ENCODE measurements at regions not wholly inside any gene's neighbourhood (a gene's known extent, or its start where the extent isn't known, plus 50 kb on each side); places are given as distances from the start of the nearest gene placed in this dataset.
A peak's percentile ranks its signal among the peaks of the same experiment; 100 is the strongest.
"Not testable (repeated sequence)": the region's sequence is repeated elsewhere in the genome, so short reads cannot be mapped to it uniquely, and the experiment has no call there.

GRCh38 chr6:27176096-27176495, 71.4 kb upstream of the PRSS16 start:
- peak in 1 of 2 donors; percentile 22 for DNase-seq (ENCODE audit: low spot score in 2 of 2)
- Mint-ChIP-seq H3K27ac (ENCODE audit: low read depth) (peak overlapping the region; percentile 100), H3K9me3 (no peaks in the 10 kb centered on the region), H3K36me3 (ENCODE audit: insufficient read depth) (peaks cover 35% of the 10 kb centered on the region), H3K4me3 (peak overlapping the region; percentile 90), H3K4me1 (peaks cover 22% of the 10 kb centered on the region), H3K27me3 (peaks cover 22% of the 10 kb centered on the region)
- ATAC-seq (replicated peaks; ENCODE audit: extremely low read depth, poor library complexity, severe bottlenecking): peak; percentile 21

DNA sequence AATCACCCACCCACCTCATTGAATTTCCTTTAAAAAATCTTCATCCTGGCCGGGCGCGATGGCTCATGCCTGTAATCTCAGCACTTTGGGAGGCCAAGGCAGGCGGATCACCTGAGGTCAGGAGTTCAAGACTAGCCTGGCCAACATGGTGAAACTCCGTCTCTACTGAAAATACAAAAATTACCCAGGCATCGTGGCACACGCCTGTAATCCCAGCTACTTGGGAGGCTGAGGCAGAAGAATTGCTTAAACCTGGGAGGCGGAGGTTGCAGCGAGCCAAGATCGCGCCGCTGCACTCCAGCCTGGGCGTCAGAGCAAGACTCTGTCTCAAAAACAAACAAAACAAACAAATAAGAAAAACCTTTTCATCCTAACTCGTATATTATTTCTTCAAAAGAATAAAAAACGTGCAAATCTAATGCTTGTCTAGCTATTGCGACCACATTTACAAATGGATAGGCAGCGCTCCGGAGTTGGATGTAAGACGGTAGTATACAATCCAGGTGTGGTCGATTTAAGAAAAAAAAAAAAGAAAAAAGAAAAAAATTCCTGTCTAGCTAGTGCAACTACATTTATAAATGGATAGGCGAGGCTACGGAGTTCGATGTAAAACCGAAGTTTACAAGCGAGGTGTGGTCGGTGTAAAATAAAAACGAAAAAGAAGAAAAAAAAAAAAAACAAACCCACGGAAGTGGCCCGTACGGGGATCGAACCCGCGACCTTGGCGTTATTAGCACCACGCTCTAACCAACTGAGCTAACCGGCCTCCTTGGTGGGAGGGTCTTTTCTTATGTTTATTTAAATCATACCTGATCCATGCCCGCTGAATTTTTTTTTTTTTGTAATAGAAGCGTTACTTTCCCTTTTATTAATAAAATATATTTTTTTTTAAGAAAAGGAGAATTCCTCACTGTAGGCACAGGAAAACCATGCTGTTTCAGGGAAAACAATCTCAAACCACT, 70.7 kb upstream of the PRSS16 start:
- no peaks in the 10 kb centered on the region for H3K9me3 Mint-ChIP-seq
- peaks cover 22% of the 10 kb centered on the region for H3K27me3 Mint-ChIP-seq
- peak overlapping the region; percentile 100 for H3K27ac Mint-ChIP-seq (ENCODE audit: low read depth)
- peaks cover 22% of the 10 kb centered on the region for H3K4me1 Mint-ChIP-seq
- ATAC-seq (replicated peaks; ENCODE audit: extremely low read depth, poor library complexity, severe bottlenecking) (peak; percentile 69), DNase-seq (ENCODE audit: low spot score in 2 of 2) (peak; percentile 65 to 71)
- H3K36me3 Mint-ChIP-seq (ENCODE audit: insufficient read depth): peaks cover 35% of the 10 kb centered on the region
- H3K4me3 Mint-ChIP-seq: peak overlapping the region; percentile 90

GRCh38 chr6:27177485-27178406, 69.8 kb upstream of the PRSS16 start:
- peak overlapping the region; percentile 90 for H3K4me3 Mint-ChIP-seq
- ATAC-seq (replicated peaks; ENCODE audit: extremely low read depth, poor library complexity, severe bottlenecking) (peak; percentile 76), DNase-seq (ENCODE audit: low spot score in 2 of 2) (peak; percentile 52 to 62)
- H3K27ac Mint-ChIP-seq (ENCODE audit: low read depth): peak overlapping the region; percentile 100
- H3K9me3 Mint-ChIP-seq: no peaks in the 10 kb centered on the region
- peaks cover 22% of the 10 kb centered on the region for H3K4me1 Mint-ChIP-seq
- H3K27me3 Mint-ChIP-seq: peaks cover 22% of the 10 kb centered on the region
- H3K36me3 Mint-ChIP-seq (ENCODE audit: insufficient read depth): peaks cover 35% of the 10 kb centered on the region

- H3K4me1 Mint-ChIP-seq: peaks cover 22% of the 10 kb centered on the region
- H3K27ac Mint-ChIP-seq (ENCODE audit: low read depth): peak overlapping the region; percentile 100
- H3K36me3 Mint-ChIP-seq (ENCODE audit: insufficient read depth): peaks cover 35% of the 10 kb centered on the region
- peaks cover 22% of the 10 kb centered on the region for H3K27me3 Mint-ChIP-seq
- H3K9me3 Mint-ChIP-seq: no peaks in the 10 kb centered on the region
- peak overlapping the region; percentile 90 for H3K4me3 Mint-ChIP-seq
- ATAC-seq (replicated peaks; ENCODE audit: extremely low read depth, poor library complexity, severe bottlenecking) (no peak), DNase-seq (ENCODE audit: low spot score in 2 of 2) (no peak)
These were observed 69.1 kb upstream of the PRSS16 start for GRCh38 chr6:27178407-27178730.

DNA sequence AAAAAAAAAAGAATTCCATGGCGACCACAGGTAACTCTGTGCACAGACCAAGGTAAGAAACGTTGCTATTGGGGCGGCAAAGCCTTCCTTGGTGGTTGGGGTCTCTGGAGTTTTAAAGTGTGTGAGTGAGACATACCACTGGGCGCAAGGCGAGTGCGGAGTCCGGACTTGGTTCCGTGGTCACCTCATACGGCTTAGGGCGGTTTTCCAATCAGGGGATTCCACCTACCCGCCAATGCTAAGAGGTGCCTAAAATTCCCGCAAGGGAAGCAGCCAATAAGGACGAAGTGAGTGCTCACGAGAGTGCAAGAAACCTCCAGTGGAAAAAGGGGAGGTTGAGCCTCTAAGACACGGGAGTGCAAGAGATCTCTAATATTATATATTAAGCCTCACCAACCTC, 68.6 kb upstream of the PRSS16 start:
- H3K4me3 Mint-ChIP-seq: peak overlapping the region; percentile 90
- H3K27ac Mint-ChIP-seq (ENCODE audit: low read depth): no peak overlapping the region
- DNase-seq (ENCODE audit: low spot score in 2 of 2) (no peak), ATAC-seq (replicated peaks; ENCODE audit: extremely low read depth, poor library complexity, severe bottlenecking) (no peak)
- peaks cover 22% of the 10 kb centered on the region for H3K27me3 Mint-ChIP-seq
- peaks cover 35% of the 10 kb centered on the region for H3K36me3 Mint-ChIP-seq (ENCODE audit: insufficient read depth)
- H3K4me1 Mint-ChIP-seq: peaks cover 22% of the 10 kb centered on the region
- no peaks in the 10 kb centered on the region for H3K9me3 Mint-ChIP-seq

DNA sequence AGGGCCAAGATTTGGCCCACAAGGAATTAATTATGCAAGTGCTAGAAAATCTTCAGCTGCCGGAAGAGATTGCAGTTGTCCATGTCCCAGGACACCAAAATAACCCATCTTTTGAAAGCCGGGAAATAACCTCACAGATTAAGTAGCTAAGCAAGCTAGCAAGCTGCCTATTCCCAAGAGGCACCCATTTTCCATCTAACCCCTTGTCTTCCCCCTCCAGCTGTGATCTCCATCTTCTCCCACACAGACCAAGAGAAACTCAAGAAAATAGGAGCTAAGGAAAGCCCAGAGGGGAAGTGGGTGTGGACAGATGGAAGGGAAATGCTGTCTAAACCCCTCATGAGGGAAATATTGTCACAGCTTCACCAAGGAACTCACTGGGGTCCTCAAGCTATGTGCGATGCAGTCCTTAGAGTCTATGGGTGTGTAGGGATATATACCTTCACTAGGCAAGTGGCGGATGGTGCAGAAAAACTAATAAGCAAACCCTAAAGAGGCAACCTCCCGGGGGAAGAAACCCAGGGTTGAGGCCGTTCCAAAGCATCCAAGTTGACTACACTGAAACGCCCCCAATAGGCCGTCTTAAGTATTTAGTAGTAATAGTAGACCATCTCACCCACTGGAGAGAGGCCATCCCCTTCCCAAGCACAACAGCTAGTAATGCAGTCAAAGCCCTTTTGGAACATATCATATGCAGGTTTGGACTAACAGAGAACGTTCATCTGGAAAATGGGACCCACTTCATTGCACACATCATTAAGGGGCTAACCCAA, 64.3 kb upstream of the PRSS16 start:
- no peak for ATAC-seq (replicated peaks; ENCODE audit: extremely low read depth, poor library complexity, severe bottlenecking)

DNA sequence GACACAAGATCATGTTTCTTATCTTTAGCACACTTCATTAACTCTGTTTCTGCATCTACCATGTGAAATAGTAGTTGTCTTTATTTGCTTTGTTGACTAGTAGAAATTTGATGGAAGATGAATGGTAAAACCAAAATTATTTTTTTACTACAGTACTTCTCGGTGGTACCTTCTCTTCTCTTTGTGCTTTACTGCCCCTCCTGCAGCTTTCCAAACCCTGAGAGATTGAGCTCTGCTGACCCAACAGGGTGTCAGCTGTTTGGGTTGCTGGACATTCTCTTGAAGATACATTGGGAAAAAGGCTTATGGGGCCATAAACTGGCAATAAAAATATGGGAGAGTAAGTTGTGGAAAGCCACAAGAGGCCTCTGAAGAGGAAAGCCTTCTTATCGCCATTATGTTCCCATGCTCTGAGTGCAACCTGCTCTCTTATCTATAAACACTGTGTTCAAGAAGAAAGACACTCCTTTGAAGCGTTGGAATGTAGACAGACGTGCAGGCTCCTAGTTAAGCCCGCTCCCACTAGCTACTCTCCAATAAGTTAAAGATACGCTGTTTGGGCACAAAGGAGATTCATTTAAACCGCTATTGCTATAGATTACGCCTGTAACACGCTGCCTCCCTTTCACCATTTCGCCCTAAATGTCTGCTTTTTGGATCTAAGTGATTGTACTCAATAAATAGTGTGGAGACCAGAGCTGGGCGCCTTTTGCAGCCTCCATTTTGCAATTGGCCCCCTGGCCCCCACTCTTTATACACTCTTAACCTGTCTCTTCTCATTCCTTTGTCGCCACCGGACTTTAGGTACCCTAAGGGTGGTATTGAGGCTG, 60.1 kb upstream of the PRSS16 start:
- Mint-ChIP-seq H3K27ac (ENCODE audit: low read depth) (peak overlapping the region; percentile 75), H3K9me3 (no peaks in the 10 kb centered on the region), H3K36me3 (ENCODE audit: insufficient read depth) (peaks cover 1% of the 10 kb centered on the region), H3K27me3 (no peaks in the 10 kb centered on the region), H3K4me3 (peak overlapping the region; percentile 82), H3K4me1 (peaks cover 12% of the 10 kb centered on the region)
- no peak for ATAC-seq (replicated peaks; ENCODE audit: extremely low read depth, poor library complexity, severe bottlenecking)
- no peak for DNase-seq (ENCODE audit: low spot score in 2 of 2)

More for the DNA sequence above, 64.3 kb upstream of the PRSS16 start:
- no peak overlapping the region for H3K27ac Mint-ChIP-seq (ENCODE audit: low read depth)
- no peak overlapping the region for H3K4me3 Mint-ChIP-seq
- H3K27me3 Mint-ChIP-seq: peaks cover 12% of the 10 kb centered on the region
- no peak for DNase-seq (ENCODE audit: low spot score in 2 of 2)
- peaks cover 9% of the 10 kb centered on the region for H3K36me3 Mint-ChIP-seq (ENCODE audit: insufficient read depth)
- H3K4me1 Mint-ChIP-seq: peaks cover 11% of the 10 kb centered on the region
- no peaks in the 10 kb centered on the region for H3K9me3 Mint-ChIP-seq

DNA sequence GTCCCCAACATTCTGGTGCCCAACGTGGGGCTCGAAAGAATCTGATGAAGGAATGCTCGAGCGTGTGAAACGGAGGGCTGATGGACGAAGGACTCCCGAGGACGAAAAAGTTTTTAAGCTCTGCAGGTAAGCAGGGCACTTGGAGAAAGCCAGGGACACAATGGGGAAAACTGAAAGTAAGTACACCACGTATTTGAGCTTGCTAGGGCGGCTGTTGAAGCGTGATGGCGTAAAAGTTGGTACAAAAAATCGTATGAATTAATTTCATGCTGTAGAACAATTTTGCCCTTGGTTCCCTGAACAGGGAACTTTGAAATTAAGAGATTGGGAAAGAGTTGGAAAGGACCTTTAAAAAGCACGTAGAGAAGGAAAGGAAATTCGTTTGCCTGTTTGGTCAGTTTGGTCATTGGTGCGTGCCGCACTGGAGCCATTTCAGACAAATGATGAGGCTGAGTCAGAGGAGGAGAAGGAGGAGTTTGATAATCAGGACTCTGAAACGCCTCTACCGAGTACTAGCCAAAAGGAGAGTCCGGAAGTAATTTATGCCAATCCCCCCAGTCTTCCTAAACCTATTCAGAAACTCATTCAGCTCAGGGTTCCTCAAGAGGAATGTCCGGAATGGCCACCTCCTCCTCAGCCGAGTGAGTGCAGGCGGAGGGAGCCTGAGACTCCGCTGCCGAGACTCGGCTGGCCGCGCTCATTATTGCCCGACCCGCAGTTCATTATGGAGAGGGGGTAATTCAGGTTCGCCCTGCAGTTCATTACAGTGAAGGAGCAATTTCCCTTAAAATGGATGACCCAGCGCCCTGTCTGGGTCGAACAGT, 59.2 kb upstream of the PRSS16 start:
- H3K9me3 Mint-ChIP-seq: no peaks in the 10 kb centered on the region
- ATAC-seq (replicated peaks; ENCODE audit: extremely low read depth, poor library complexity, severe bottlenecking): peak; percentile 69
- H3K36me3 Mint-ChIP-seq (ENCODE audit: insufficient read depth): peaks cover 1% of the 10 kb centered on the region
- no peaks in the 10 kb centered on the region for H3K27me3 Mint-ChIP-seq
- peak overlapping the region; percentile 75 for H3K27ac Mint-ChIP-seq (ENCODE audit: low read depth)
- DNase-seq (ENCODE audit: low spot score in 2 of 2): peak in 1 of 2 donors; percentile 21
- H3K4me3 Mint-ChIP-seq: peak overlapping the region; percentile 82
- peaks cover 12% of the 10 kb centered on the region for H3K4me1 Mint-ChIP-seq

DNA sequence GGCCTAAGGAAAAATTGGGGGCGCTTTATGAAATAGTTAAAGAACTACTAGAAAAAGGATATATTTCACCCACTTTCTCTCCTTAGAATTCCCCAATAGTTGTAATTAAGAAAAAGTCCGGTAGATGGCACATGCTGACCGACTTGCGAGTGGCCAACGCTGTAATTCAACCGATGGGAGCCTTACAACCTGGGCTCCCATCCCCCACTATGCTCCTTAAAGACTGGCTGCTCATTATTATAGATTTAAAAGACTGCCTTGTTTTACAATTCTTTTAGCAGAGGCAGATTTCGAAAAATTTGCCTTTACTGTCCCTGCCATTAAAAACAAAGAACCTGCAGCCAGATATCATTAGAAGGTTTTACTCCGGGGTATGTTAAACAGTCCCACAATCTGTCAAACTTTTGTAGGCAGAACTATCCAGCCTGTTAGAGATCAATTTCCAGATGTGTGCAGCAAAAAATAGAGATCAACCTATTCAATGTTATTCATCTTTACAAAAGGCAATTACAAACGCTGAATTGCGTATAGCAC, 58.5 kb upstream of the PRSS16 start:
- Mint-ChIP-seq H3K4me1 (peaks cover 12% of the 10 kb centered on the region), H3K9me3 (no peaks in the 10 kb centered on the region), H3K4me3 (peak overlapping the region; percentile 82), H3K27me3 (no peaks in the 10 kb centered on the region), H3K27ac (ENCODE audit: low read depth) (peak overlapping the region; percentile 75), H3K36me3 (ENCODE audit: insufficient read depth) (peaks cover 1% of the 10 kb centered on the region)
- peak in 1 of 2 donors; percentile 28 for DNase-seq (ENCODE audit: low spot score in 2 of 2)
- ATAC-seq (replicated peaks; ENCODE audit: extremely low read depth, poor library complexity, severe bottlenecking): peak; percentile 82

GRCh38 chr6:27190126-27190525, 57.4 kb upstream of the PRSS16 start:
- no peak for DNase-seq (ENCODE audit: low spot score in 2 of 2)
- H3K36me3 Mint-ChIP-seq (ENCODE audit: insufficient read depth): peaks cover 1% of the 10 kb centered on the region
- ATAC-seq (replicated peaks; ENCODE audit: extremely low read depth, poor library complexity, severe bottlenecking): no peak
- H3K4me3 Mint-ChIP-seq: no peak overlapping the region
- H3K27me3 Mint-ChIP-seq: no peaks in the 10 kb centered on the region
- no peaks in the 10 kb centered on the region for H3K9me3 Mint-ChIP-seq
- no peak overlapping the region for H3K27ac Mint-ChIP-seq (ENCODE audit: low read depth)
- H3K4me1 Mint-ChIP-seq: peaks cover 12% of the 10 kb centered on the region

GRCh38 chr6:27194453-27194852, 53.0 kb upstream of the PRSS16 start:
- not testable (repeated sequence) for H3K36me3 Mint-ChIP-seq (ENCODE audit: insufficient read depth); H3K4me1 Mint-ChIP-seq; DNase-seq (ENCODE audit: low spot score in 2 of 2); H3K9me3 Mint-ChIP-seq; H3K4me3 Mint-ChIP-seq; ATAC-seq (replicated peaks; ENCODE audit: extremely low read depth, poor library complexity, severe bottlenecking); H3K27ac Mint-ChIP-seq (ENCODE audit: low read depth)
- H3K27me3 Mint-ChIP-seq: peaks cover 14% of the 10 kb centered on the region
